GM19455 (cell line): ENCODE measurements at regions not wholly inside any gene's neighbourhood (a gene's known extent, or its start where the extent isn't known, plus 50 kb on each side); places are given as distances from the start of the nearest gene placed in this dataset.

Source experiments
- ATAC-seq: cut with Tn5 transposase; IDR thresholded peaks from one replicate; pipeline ENCODE4 v1.9.1; 2021; ENCODE audit not compliant: unreplicated experiment

- no peak for ATAC-seq
These were observed 166.0 kb upstream of the MDFIC start for GRCh38 chr7:114755856-114756255.

- no peak for ATAC-seq
These were observed 163.2 kb upstream of the MDFIC start for GRCh38 chr7:114758661-114759227.

GRCh38 chr7:114759347-114760062, 162.4 kb upstream of the MDFIC start:
- no peak for ATAC-seq

GRCh38 chr7:114760477-114760876, 161.4 kb upstream of the MDFIC start:
- no peak for ATAC-seq

- ATAC-seq = no peak
These were observed 159.9 kb upstream of the MDFIC start for GRCh38 chr7:114761973-114762372.

GRCh38 chr7:114765331-114766040, 156.4 kb upstream of the MDFIC start:
- ATAC-seq = no peak

GRCh38 chr7:114766041-114766356, 155.9 kb upstream of the MDFIC start:
- no peak for ATAC-seq

- no peak for ATAC-seq
These were observed 144.6 kb upstream of the MDFIC start for GRCh38 chr7:114777288-114777687.

GRCh38 chr7:114783508-114783907, 138.4 kb upstream of the MDFIC start:
- ATAC-seq = no peak

- ATAC-seq = no peak
These were observed 137.7 kb upstream of the MDFIC start for GRCh38 chr7:114784177-114784576.

GRCh38 chr7:114784746-114785145, 137.1 kb upstream of the MDFIC start:
- no peak for ATAC-seq

- ATAC-seq = no peak
These were observed 136.4 kb upstream of the MDFIC start for GRCh38 chr7:114785496-114785895.

- ATAC-seq = no peak
These were observed 135.4 kb upstream of the MDFIC start for GRCh38 chr7:114786455-114786854.

GRCh38 chr7:114787556-114787955, 134.3 kb upstream of the MDFIC start:
- ATAC-seq = no peak

GRCh38 chr7:114788706-114789105, 133.2 kb upstream of the MDFIC start:
- ATAC-seq = no peak

GRCh38 chr7:114789161-114789560, 132.7 kb upstream of the MDFIC start:
- ATAC-seq = no peak

GRCh38 chr7:114789871-114790311, 132.0 kb upstream of the MDFIC start:
- no peak for ATAC-seq

- no peak for ATAC-seq
These were observed 131.4 kb upstream of the MDFIC start for GRCh38 chr7:114790521-114790920.

- no peak for ATAC-seq
These were observed 130.1 kb upstream of the MDFIC start for GRCh38 chr7:114791771-114792170.

- ATAC-seq = no peak
These were observed 128.6 kb upstream of the MDFIC start for GRCh38 chr7:114793155-114793845.

GRCh38 chr7:114795475-114795874, 126.4 kb upstream of the MDFIC start:
- ATAC-seq = no peak

- no peak for ATAC-seq
These were observed 122.3 kb upstream of the MDFIC start for GRCh38 chr7:114799628-114800028.
